ENCODE measurements at regions not wholly inside any gene's neighbourhood (a gene's known extent, or its start where the extent isn't known, plus 50 kb on each side); places are given as distances from the start of the nearest gene placed in this dataset.

GRCh38 chr22:49142891-49143290 is 684.8 kb downstream of the BRD1 start:
- TF ChIP-seq CTCF (IDR thresholded peaks at IDR 0.05), result no peak
- TF ChIP-seq POLR2A (IDR thresholded peaks at IDR 0.05), result no peak

Measured in heart left ventricle (tissue), 13 donors.